NCI-H128 (cell line): ENCODE measurements at regions not wholly inside any gene's neighbourhood (a gene's known extent, or its start where the extent isn't known, plus 50 kb on each side); places are given as distances from the start of the nearest gene placed in this dataset.

ENCODE experiments used
- DNase-seq: peaks from one replicate; lab custom pipeline; 2025; ENCODE audit not compliant: unreplicated experiment; lab: John Stamatoyannopoulos, UW

DNA sequence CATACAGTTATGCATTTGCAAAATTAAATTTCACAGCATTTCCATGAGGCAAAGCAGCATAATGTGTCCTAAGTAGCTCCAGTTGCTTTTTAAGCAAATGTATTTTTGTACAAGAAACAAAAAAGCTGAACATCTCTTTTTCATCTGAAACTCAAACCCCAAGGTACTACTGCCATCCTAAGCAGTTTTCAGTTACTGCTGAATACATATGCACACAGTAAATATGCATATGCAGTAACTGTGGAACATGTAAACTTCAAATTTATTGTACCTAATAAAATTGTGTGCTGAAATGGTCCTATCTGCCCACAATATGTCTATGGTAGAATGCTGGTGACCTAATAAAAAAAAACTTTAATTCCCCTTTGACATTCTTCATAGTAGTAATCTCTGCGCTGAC is 458.6 kb upstream of the INTU start:
- DNase-seq: no peak

DNA sequence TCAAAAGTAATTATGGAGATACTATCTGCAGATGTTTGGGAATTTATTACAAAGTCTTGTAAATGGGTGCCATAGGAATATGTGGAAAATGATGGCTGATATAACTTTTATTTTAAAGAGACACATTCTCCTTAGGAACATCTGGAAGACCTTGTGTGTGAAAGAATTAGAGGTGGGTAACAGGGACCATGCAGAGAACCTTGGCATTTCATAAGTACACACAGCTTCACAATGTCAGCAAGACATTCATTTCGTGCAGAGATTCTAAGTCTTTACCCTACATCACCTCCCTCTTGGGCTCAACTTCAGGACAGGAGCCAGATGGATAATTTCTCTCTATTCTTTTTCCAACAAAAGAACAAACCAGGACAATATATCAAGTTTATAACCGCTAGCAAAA is 458.1 kb upstream of the INTU start:
- no peak for DNase-seq

DNA sequence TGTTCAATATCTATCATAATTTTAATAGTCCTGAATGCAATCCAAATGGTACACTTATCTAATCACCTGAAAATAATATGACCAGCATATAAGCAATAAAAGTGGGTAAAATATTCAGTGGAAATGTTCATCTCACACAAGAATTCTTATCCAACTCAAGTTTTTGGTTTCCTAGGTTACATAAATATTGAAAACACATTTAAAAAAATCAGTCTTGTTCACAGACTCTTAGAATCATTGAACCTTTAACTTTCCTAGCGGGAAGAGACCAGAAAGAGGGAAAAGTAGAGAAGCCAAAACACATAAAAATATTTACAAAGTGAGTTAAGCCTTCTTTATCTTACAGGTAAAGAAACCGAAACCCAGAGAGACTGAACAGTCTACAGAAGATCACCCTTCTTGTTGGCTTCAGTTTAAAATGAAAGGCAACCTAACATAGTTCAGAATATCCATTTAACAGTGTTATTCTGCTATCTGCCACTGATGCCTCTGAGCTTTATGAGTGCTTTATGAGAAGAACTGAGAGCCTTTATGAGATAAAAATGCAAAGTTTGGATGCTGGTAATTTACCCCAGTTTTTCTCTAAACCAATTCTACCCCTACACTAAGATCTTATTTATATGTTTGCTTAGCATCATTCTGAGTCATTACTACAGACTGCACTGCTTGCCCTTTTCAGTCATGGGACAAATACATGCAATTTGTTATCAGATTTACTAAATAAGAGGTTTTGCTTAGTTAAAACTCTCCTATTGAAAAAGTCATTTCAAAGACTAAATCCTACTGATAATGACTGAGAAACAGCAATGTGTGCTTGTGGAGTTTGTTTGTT is 453.3 kb upstream of the INTU start:
- no peak for DNase-seq

DNA sequence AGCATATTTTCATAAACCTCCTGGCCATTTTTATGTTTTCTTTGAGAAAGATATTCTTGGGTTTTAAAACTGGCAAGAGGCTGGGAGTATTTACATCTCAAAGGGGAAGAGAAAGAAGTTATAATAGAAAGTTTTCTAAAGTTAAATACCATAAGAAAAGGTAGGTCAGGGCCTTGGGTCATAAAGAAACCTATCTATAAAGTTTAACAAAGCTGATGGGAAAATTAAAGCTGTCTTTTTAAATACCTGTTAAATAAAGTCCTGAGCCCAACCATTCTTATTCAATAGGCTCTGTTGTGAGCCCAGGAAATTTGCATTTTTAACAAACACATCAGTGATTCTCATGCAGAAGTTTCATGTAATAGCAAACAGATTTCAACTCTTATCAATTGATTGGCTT is 451.8 kb upstream of the INTU start:
- no peak for DNase-seq

DNA sequence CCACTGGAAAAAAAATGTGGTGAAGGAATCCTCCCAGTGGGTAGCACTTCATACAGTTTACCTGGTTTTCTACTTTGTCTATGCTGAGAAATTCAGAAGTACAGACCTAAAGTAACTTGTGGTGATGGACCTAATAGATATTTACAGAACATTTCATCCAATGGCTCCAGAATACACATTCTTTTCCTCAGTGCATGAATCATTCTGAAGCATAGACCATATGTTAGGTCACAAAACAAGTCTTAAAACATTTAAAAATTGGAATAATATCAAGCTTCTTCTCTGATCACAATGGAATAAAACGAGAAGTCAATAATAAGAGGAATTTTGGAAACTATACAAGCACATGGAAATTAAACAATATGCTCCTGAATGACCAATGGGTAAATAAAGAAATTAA is 450.1 kb upstream of the INTU start:
- DNase-seq: no peak

DNA sequence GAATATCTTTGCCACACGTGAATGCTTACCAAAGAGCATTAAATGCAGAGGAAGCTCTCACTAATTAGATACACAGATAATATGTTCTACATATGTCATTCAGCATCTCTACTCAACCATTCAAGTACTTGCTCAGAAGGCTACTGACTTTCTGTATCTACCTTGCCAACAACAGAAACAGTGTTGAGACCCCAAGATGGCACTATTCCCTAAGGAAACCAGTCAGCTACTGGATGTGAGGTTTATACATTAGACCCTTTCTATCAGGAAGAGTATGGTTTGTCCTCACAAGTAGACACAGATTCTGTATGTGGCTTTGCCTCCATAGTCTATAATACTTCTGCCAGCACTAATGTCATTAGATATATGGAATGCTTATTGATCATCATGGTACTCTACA is 443.9 kb upstream of the INTU start:
- DNase-seq: no peak

DNA sequence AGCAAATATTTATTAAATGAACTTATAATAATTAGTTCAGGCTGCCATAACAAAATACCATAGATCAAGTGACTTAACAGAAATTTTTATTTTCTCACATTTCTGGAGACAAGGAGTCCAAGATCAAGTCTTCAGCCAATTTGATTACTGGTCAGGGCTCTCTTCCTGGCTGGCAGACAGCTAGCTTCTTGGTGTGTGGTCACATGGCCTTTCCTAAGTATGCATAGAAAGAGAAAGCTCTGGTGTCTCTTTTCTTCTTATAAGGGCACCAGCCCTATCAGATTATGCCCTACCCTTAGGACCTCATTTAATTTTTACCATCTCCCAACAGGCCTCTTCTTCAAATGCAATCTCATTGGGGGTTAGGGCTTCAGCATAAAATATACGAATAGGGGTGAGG is 438.5 kb upstream of the INTU start:
- no peak for DNase-seq

DNA sequence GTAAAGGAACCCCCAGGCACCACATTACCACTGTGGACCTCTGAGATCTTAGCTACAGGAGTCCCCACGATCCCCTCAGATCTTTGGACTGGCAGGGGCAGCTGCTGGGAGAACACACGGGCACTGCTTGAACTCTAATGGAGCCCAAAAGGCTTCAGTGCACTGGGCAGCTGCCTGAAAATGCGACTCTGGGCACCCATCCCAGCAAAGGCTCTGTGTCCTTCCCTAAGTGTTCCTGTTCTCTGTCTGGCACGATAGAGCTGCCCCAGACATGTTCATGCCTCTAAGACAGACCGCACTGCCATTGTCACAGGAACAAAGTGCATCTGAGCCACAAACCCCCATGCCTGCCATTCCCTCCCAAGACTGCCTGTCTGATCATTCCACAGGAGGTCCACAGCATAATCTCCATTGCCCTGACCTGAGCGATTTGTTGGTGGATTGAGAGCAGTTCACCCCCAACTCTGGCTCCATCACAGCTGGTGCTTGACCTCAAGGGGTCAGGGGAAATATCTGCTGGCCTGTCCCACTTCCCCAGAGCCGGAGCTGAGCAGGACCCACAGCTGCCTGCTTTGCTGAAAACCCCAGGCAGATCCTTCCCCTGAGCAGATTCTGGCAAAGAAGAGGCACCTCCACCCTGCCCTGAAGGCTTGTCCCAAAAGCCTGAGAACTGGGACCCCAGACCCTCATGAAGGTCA is 436.0 kb upstream of the INTU start:
- no peak for DNase-seq

DNA sequence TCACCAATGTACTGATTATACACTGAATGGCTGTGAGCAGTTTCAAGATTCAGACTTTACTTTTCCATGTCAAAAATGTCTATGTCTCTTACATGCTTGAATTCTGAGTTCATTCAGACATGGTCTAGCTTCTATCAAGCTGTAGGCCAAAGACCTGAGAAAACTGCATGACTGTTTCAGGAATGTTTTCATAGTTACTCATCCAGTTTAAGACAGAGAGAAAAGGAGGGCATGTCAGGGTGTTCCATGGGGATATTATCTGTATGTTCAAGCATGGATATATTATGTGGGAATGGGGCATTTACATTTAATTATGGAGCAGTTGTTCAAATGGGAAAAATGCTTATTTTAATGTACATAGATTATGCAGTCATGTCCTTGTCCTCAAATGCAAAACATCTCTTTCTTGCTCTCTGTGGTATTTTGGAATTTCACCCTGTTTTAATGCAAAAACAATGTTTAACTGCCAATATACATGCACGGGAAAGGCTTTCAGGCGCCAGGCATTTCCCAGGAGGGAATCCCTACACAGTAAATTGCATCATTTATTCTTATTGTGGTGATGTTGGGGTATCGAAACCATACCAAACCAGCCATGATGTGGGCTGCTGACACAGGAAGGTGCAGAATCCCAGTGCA is 429.1 kb upstream of the INTU start:
- no peak for DNase-seq

DNA sequence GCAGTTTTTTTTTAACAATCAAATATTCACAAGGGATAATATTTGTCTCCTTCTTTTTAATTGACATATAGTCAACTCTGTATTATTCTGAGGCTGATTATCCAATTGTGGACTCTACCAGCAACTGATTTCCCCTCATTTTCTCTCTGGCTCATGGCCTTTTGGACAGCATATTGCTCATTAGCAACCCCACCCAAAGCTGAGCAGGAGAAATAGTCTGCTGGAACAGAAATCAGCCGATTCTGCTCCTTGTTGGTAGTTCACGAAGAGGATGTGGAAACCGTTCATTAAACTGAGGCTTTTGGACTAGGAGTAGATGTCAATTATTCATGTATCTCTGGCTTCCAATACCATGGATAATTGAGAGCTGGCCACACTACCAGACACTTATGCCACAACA is 428.4 kb upstream of the INTU start:
- DNase-seq: no peak

DNA sequence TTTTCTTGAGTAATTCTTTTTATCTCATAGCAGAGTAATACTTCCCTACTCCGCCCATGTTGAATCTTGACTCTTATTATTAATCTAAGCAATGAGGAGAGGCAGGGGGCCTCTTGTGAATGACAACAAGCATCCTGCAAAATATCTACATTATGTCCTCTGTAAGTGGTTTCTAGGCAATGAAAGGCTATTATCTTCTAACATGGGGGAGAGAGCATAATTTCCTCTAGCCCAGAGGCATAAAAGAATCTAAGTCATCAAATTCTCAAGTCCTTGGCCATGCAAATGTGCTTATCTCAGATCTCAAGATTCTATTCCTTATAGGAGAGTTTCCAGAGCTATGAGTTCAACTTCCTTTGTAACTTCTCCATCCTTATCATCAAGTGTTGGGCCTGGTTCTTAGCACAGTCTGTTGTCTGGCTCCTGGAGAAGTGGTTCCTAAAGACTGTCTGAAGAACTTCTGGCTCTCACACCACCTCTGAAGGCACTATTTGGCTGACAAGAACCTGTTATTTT is 423.1 kb upstream of the INTU start:
- no peak for DNase-seq

DNA sequence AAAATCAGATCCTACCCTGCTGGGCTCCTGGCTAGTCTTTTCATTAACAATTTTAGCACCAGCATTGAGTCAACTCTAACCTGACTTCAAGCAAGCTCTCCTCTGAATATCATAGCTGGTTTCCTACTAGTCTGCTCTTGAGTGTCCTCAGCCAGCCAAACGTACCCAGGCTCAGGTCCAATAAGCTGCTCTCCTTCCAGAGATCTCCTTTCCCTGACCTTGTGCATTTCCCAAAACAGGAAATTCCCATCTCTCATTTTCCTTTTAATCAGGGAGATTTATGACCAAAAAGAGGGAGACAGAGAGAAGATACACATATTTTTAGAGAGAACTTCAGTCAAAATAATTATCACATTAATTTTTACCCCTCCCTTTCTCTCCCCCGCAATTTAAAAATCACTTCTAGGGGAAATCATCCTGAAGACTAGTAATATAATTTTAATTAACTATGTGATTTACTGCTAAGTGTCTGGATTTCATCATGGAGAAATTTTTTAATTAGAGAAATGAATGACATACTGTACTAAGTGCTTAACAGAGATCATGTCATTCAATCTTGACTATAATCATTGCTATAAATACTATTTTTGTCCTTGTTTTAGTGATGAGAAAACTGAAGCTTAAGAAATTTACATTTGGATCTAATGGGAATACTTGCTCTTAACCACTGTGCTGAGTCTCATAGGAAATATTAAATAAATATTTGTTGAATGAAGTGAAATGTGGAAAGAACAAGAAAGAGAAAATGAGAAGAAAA is 421.7 kb upstream of the INTU start:
- no peak for DNase-seq

DNA sequence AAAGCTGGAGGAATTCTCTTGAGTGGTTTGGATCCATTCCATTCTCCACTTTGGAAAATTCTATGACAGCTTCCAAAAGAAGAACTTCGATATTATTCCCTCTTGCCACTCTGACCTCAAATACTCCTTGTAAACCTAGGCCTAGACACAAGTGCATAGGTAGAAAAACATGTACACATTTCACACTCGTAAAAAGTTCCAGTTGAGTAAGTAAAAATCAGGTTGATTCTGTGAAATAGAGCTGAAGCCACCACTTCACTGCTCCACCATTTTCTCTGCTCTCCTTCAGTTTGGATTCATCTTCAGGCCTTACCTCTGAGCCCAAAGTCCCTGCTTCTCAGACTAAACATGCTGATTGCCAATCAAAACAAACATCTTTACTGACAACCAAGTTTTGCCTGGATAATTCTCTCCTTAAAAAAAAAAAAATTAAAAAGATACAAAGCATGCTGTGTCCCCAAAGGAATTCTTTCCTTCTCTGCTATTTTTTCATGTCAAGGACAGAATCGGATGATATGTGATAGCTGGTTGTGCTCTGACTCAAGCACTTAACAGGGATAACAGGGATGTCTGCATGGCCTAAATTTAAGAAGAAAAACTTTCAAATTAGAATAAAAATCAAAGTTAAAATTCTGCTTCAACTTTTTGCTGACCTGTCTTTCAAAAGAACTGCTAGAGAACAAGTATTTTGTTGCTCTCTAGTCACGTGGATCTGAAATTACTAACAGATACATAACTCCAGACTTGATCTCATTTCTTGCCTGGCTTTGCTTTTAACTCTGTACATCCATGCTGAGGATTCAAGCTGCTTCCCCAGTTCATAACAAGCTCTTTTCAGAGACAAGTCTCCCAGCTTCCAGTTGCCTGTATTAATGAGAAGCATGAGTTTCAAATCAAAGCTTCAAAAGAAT is 420.9 kb upstream of the INTU start:
- no peak for DNase-seq

DNA sequence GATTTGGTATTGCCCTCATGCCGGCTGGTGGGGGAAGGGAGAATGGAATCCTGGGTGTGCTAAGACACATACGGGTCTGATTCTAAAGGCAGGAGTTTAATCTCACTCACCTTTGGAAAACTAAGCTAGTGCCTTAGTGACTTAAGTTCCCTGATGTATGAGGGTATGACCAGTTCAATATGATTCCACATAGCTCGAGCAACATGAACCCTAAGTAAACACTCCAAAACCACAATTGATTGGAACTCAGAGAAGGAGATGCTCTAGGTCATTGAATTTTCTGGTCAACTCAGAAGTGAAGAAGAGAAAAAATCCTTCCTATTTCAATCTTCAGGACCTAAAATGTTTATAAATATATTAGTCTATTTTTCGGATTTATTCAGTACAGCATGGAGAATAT is 420.1 kb upstream of the INTU start:
- DNase-seq: no peak

DNA sequence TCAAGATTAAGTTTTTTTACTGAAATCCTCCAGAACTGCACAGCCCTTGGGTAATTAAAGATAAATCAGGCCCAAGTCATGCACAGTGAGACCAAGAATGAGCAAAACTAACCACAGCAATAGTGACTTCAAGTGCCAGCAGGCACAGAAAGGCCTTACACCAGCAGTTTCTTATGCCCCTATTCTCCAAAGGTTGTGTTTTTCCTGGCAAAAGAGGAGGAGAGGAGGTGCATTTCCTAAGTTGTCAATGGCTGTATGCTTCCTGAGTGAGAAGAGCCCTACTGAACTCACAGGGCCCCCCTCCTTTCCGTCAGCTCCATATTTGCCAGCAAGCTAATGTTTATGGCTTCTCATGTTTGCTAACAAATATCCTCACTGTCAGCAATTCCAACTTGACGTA is 418.7 kb upstream of the INTU start:
- no peak for DNase-seq

DNA sequence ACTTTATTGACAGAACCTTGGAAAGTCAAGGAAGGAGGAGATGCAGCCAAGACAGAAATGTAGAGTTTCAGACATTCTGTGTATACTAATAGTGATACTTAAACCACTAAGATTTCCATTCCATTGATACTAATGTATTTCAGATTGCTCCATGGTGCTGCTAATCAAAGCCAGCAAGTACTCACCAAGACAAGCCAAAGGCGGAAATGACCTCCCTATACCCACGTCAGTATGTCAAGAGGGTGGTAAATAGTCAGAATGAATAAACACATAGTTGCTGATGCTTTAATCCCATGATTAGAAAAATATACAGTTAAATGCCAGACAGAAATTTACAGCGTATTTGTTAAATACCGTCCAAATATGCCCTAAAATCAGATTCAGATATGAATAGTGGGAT is 417.8 kb upstream of the INTU start:
- DNase-seq: no peak

DNA sequence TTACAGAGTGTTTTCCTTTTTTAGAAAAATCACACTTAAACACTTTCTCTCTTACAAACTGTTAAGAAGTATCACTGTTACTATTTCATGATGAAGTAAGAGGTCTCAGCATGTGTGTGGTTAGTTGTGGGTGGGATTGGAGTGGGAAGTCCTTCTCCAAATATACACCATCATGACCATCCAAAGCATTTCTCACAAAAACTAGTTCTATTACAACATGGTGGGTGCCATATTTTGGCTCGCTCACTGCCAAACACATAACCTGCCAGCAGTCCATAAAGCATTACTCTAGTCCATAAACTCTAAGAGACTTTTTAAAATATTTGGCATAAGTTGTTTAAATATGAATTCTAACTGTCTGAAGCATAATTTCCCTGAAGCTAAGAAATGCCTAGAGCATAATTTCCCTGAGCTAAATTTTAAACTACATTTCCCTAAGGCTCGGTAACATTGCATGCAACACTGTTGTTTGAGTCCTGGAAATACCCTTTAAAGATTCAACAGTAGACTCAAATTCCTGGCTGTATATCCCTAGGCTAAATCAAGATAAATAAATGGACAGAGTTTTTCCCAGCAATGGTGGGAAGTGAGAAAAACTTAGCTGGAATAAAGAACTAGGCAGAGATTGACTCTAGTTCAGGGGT is 415.0 kb upstream of the INTU start:
- DNase-seq: no peak

DNA sequence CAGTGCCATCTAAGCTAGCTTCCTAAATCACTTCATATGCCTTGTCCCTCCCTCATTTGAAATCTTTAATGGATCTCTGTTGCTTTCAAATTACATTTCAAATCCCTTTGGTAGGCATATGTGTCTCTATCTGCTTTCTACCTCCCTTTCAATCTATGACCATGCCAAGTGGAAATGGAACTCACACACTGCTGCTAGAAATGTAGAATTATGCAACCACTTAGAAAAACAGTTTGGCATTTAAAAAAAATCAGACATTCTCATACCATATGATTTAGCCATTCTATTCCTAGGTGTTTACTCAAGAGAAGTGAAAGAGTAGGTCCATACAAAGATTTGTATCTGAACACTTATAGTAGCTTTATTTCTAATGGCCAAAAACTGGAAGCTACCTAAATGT is 413.5 kb upstream of the INTU start:
- DNase-seq: no peak

DNA sequence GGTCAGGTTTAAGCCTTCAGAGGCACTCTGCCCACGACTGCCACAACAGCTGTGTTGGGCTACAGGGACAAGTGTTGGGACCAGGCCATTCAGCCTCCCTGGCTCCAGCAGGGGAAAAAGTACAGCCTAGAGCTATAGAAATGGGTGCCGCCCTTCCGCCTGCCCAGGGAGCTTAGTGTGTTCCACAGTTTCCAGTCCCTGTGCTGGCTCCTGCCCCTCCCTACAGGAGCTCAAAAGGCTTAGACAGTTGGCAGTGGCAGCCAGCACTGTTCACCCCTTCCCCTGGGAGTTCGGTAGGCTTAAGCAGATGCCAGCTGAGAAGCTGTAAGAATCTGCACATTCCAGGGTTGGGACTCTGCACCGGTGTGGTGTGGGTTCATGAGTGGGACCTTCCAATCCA is 408.2 kb upstream of the INTU start:
- no peak for DNase-seq
